Astrocyte of the spinal cord (primary cell): ENCODE measurements at regions not wholly inside any gene's neighbourhood (a gene's known extent, or its start where the extent isn't known, plus 50 kb on each side); places are given as distances from the start of the nearest gene placed in this dataset.

Experiments used
- DNase-seq: peaks from one replicate; pipeline ENCODE4 v3.0.0; 2011; ENCODE audit warnings: low read depth, low spot score
- H3K4me3 ChIP-seq: 2 replicates; pipeline ENCODE4 v1.5.1; 2011; ENCODE audit warnings: low read depth, mild to moderate bottlenecking, low read length, moderate library complexity
- in situ Hi-C: cut with HindIII; loops from 2 replicates; pipeline ENCODE4 v1.10.0; 2017; ENCODE audit warnings: low sequenced_read_pairs
- TF ChIP-seq, protein P1 (sequence below): IDR thresholded peaks from 2 replicates; pipeline ENCODE4 v1.5.1; 2012; ENCODE audit warnings: low read depth, mild to moderate bottlenecking, low read length, inconsistent platforms

DNA sequence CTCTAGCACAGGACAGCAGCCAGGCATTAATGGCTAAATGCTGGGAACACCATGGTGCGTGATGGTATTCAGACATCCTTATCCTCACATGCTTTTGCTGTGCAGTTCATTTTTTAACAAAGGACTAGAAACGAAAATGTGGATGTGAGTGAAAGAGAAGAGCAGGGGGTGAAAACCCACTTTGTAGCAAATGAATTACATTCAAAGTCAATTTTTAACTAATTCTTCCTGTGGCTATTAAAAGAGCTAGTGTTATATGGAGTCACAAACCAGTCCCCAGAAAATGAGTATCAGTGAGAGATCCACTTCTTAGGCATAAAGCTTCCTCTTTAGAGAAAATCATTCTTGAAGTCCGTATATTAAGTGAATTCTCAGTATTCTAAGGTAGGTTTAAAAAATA is 592.0 kb upstream of the LMO3 start:
- in situ Hi-C loops = no loop called here
- H3K4me3 ChIP-seq = no peak overlapping the region
- TF ChIP-seq, protein P1, sequence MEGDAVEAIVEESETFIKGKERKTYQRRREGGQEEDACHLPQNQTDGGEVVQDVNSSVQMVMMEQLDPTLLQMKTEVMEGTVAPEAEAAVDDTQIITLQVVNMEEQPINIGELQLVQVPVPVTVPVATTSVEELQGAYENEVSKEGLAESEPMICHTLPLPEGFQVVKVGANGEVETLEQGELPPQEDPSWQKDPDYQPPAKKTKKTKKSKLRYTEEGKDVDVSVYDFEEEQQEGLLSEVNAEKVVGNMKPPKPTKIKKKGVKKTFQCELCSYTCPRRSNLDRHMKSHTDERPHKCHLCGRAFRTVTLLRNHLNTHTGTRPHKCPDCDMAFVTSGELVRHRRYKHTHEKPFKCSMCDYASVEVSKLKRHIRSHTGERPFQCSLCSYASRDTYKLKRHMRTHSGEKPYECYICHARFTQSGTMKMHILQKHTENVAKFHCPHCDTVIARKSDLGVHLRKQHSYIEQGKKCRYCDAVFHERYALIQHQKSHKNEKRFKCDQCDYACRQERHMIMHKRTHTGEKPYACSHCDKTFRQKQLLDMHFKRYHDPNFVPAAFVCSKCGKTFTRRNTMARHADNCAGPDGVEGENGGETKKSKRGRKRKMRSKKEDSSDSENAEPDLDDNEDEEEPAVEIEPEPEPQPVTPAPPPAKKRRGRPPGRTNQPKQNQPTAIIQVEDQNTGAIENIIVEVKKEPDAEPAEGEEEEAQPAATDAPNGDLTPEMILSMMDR = no peak
- DNase-seq = no peak

DNA sequence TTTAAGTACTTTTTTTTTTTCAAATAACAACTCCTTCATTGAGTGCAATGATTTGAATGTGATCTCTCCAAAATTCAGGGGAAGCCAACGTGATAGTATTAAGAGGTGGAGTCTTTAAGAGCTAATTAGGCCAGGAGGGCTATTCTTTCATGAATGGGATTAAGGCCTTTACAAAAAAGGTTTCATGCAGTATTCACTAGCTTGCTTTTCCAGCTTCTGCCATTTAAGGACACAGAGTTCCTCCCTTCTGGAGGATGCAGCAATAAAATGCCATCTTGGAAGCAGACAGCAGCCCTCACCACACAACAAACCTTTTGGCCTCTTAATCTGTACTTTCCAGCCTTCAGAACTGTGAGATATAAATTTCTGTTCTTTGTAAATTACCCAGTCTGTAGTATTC is 586.8 kb upstream of the LMO3 start:
- no peak for DNase-seq
- H3K4me3 ChIP-seq = no peak overlapping the region
- in situ Hi-C loops = no loop called here
- TF ChIP-seq, protein P1 = no peak

DNA sequence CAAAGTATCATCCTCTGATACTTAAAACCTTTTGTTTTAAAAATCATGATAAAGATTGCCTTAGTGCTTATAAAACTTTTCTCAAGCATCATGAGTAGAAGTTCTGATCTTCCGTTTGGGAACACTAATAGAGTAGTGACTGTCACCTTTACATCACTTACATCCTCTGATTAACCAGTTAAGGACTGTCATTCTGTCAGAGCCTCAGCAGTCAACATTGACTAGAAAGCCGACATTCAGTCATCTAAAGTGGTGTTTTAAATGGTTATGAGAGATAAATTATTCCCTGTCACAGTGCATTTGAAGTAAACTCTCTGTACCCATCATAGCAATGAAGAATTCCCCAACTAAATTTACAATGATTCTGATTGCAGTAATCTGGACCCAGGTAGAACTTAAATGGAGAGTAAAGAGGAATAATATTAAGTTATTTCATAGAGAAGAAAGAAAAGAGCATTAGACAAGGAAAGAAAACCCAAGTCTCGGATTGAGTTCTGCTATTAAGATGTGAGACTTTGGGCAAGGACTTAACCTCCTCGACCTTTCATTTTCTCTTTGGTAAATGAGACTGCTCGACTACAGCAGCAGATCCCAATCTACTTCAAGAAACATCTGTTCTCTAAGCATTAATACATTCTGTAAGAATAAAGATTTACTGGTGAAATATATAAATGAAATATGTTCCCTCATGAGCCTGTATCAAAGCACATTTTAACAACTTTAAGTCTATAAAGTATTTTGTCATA is 563.9 kb upstream of the LMO3 start:
- TF ChIP-seq, protein P1 = no peak
- DNase-seq = no peak
- H3K4me3 ChIP-seq = no peak overlapping the region
- in situ Hi-C loops = no loop called here

DNA sequence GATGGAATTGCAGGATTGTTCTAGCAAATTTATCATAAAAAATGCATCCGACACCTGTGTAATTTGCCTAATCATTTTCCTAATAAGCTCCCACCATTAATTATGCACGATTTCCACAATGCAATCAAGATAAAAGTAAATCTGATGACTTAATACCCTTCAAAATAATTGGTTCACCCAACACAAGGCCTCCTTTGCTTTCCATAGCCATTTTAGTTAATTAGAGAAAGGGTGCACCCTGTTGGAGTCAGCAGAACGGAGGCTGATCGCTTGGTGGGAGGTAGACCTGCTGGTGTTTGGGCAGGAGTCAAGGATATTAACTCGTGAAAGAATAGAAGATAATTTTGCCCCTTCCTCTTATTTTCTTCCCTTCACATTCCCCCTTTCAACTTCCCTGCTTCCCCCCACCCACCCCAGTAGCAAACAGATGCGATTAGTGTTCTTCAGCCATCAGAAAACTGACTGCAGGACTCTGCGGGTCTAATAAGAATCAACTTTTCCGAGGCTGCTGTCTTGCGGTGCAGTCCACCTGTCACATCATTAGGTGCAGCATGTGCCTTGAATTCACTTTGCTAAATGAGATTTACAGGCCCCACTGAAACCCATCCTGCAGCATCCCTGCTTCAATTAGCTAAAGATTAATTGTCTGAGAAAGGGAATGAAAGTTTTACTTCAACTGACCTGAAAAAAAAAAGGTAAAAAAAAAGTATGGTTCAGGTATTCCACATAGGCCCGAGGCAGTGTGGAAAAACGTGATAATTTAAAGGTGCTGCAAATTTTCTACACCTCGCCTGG is 553.7 kb upstream of the LMO3 start:
- TF ChIP-seq, protein P1 = no peak
- no peak for DNase-seq
- in situ Hi-C loops = no loop called here
- H3K4me3 ChIP-seq = no peak overlapping the region

DNA sequence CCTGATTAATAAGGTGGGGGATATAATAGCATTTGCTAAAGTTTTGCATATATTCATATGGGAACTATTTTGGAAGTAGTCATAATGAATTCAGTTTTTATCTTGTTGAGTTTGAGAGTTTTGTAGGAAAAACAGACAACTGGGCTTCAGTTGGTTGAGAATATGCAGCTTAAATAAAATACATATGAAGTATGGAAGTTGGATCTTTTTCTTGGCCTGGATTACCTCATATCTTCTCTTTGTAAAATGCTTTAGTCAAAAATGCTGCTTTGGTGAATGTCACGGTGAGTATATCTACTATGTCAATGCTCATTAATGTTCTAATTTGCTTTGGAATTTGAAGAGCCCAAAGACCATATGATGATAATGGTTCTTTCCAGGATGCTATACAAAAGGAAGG is 552.2 kb upstream of the LMO3 start:
- in situ Hi-C loops = no loop called here
- TF ChIP-seq, protein P1 = no peak
- DNase-seq = no peak
- no peak overlapping the region for H3K4me3 ChIP-seq

DNA sequence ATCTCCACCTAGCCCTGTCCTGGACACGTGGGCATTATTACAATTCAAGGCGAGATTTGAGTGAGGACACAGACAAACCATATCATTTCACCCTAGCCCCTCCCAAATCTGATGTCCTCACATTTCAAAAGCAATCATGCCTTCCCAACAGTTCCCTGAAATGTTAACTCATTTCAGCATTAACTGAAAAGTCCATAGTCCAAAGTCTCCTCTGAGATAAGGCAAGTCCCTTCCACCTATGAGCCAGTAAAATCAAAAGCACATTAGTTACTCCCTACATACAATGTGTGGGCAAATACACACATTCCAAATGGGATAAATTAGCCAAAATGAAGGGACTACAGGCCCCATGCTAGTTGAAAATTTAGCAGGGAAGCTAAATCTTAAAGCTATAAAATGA is 546.0 kb upstream of the LMO3 start:
- DNase-seq = no peak
- TF ChIP-seq, protein P1 = no peak
- H3K4me3 ChIP-seq = no peak overlapping the region
- in situ Hi-C loops = no loop called here
